HG03571 (cell line): ENCODE measurements at regions not wholly inside any gene's neighbourhood (a gene's known extent, or its start where the extent isn't known, plus 50 kb on each side); places are given as distances from the start of the nearest gene placed in this dataset.

Experiments used
- ATAC-seq: cut with Tn5 transposase; IDR thresholded peaks from one replicate; pipeline ENCODE4 v1.9.1; 2021; ENCODE audit not compliant: unreplicated experiment

- no peak for ATAC-seq
Measured at GRCh38 chr12:77504466-77504865, 326.2 kb upstream of the NAV3 start.

DNA sequence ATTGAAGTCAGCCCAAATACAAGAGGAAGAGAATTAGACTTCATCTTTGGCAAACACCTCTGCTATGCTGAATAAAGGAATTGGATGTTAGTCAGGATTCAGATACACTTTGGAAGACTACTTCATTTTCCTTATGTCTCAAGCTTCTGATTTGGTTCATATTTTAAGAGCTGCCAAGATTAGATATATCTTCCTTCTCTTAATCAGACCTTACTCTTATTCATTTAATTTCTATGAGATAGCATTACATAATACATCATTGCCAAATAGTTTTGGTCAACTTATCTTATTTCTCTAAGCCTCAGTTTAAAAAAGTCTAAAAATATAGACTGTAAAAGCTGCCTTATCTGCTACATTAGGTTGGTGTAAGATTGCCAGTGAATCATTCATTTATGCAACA is 330.6 kb upstream of the NAV3 start:
- ATAC-seq: no peak

DNA sequence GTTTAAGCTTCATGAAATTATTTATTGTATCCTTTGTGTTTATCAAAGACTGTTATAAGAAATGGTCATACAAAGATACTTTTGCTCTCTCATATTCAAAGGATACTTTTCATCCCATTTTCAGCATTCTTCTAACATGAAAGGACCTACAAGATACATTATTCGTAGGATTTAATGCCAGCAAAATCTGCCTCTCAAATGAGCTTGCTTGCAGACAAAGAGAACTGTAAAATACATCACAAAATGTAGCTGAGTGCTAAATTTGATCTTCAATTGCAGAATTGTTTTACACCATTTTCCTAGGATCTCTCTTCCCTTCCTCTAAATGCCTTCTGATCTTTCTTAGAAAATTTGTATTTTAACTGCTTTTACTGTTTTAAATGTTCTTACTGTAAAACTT is 333.0 kb upstream of the NAV3 start:
- no peak for ATAC-seq

GRCh38 chr12:77496714-77497113 is 334.0 kb upstream of the NAV3 start:
- ATAC-seq: no peak

DNA sequence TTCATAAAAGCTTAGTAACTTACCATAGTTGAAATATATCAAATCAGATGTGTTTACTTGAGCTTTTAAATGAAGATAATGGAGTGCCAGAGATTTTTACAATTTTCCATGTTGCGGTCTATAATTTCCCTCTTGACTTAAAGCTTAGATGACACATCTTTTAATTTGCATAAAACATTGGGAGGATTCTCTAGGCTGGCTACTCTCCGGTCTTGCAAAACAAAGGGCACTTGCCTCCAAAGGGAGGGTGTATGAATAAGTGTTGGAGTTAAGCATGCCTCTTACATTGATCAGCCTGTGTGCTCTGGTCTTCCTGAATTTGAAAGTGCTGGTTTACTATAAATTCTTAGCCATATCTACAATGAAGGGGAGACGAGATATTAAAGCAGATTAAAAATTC is 336.4 kb upstream of the NAV3 start:
- no peak for ATAC-seq

- ATAC-seq: no peak
Measured at GRCh38 chr12:77493302-77494168, 337.2 kb upstream of the NAV3 start.

DNA sequence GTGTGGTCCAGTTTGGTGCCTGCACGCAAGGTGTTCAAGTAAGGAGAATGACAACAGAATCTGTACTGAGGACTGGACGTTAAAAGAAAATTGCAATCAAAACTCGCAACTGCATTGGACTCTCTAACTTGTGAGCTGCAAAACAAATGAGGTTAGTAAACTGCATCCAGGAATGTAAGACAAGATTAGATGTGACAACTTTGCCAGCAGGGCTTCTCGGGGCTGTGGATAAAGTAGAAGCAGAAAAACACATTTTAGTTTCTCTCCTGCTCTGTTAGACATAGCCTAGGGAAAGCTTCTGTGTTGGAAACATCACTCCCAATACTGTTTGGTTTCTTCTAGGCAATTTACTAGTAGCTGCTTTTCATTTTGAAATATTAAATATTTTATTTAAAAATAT is 338.2 kb upstream of the NAV3 start:
- no peak for ATAC-seq

GRCh38 chr12:77489331-77489970 is 341.2 kb upstream of the NAV3 start:
- ATAC-seq: no peak

DNA sequence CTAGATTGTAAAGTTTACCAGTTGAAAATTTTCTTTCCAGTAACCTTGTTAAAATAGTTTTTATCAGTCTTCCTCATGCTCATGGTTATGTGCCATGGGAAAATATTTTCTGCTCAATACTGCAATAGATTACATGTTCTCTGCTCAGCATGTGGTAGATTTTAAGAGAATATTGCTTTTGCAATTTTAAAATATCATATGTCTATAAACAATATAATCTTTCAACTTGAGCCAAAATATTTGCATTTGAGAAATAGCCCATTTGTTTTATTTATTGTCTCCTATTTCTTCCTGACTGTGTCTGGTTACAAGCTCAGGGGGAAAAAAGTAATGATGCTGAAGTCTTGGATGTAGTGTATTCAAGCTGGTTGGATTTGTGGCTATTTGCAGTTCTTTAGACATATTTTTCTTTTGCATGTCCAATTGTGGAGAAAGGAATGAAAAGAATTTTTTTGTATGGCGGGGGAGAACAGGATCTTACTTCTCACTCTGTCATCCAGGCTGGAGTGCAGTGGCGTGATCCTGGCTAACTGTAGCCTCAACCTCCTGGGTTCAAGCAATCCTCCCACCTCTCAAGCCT is 342.6 kb upstream of the NAV3 start:
- ATAC-seq: no peak

GRCh38 chr12:77486872-77487271 is 343.8 kb upstream of the NAV3 start:
- ATAC-seq: no peak

DNA sequence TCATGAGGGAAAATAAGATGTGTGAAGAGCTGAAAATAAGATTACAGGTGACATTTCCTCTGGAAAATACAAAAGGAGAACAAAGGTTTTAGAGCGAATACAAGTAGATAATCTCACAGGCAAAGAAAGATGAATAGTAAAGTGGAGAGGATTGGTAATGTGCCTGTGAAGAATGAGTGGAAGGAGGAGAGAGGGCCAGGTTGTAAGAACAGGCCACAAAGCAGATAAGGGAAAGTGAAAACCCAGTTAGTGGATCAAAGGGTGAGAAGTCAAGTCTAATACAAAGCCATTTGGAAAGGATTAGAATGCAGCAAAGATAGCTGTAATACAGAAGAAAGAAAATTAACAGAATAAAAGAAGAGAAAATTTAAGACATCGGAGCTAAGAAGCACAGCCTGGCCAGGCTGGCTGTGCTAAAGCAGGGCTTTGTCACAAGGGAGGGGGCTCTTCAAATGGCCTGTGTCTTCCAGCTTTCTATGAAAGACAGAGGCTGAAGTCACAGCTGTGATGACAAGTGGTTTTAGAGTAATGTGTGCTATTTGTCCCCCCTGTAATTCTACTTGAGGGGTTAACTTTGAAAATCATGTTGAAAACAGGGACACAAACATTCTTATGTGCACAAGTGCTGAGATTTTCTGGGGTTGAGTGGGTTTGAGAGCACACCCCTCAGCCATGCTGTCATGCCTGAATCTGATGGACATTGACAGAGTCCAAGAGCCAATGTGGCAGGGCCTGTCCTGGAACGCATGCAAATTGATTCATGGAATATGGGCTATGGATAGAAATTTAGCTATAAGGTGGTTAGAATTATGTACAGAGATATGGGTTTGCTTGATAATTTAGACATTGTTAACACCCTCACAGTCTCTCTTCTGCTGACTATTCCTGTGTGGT is 344.5 kb upstream of the NAV3 start:
- no peak for ATAC-seq

GRCh38 chr12:77481687-77482086 is 349.0 kb upstream of the NAV3 start:
- no peak for ATAC-seq

DNA sequence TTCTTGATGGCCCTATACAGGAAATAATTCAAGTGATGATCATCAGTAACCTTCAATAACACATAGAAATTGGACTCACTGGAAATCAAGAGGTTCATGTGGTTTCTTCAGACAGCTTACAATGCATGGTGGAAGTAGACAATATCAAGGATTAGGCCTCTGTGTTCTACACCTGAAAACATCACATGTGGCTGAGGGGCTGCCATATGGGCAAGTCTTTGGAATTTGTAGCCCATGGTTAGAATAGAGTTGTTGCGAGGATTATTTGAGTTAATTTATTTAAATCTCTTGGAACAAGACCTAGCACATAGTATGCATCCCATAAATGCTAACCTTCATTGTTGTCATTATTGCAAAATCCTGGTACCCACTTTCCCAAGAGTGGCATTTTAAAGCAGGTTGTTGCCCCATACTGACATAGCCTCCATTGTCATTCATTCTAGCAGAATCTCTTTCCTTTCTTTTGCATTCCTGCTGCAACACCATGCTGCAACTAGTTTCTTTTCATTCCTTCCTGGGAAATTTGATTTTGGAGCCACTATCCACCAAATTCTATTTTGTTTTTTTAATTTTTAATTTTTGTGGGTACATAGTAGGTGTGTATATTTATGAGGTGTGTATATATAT is 352.7 kb upstream of the NAV3 start:
- no peak for ATAC-seq

DNA sequence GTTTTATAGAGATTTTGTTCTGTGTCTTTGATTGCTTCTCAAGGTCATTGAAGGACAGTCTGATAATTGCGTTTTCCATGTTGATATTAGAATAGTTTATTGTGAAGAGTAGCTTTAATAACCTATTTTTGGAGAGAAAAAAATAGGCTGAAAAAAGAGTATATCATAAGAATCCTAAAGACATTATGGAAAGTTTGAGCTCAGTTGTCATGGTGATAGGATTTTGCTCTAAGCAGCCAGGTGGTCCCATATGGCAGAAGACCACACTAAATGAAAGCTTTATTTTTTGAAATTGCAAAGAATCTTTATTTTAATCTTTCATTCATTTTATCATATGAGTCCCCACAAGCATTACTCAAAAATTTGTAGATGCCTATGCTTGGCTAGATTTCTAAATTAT is 358.9 kb upstream of the NAV3 start:
- no peak for ATAC-seq

GRCh38 chr12:77469578-77470333 is 360.9 kb upstream of the NAV3 start:
- no peak for ATAC-seq

DNA sequence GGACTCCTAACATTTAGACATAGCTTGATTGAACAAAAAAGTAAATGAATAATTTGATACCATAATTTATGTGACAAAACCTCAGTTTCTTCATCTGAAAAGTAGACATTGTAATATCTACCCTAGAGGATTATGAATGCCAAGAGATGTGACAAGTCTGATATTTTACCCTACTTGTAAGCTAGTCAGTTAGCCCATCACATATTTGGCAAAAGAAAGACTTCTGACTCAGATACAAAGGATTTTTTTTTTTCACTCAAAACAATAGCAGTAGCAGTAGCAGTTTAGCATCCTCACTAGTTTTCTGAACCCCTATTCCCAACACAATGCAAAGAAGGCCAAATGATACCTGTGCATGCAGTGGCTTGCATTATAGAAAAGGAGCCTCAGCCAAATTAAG is 377.3 kb upstream of the E2F7 start:
- no peak for ATAC-seq

GRCh38 chr12:77439749-77440148 is 374.4 kb upstream of the E2F7 start:
- no peak for ATAC-seq

DNA sequence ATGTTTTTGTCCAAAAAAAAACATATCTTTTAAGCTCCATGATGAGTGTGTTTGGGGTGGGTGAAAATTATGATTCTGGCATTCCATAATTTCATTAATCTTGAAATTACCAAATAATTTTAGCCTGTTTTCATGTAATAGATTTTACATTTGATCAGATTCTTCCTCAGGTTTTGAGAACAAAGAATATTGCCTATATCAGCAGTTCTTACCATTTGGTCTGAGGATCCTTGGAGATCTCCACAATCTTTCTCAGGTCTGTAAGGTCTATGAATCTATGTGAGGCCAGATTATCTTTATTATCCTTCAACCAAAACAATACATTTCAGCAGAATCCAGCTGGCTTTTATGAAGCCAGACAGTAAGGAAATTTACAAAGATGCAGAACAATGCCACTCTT is 373.3 kb upstream of the E2F7 start:
- no peak for ATAC-seq

DNA sequence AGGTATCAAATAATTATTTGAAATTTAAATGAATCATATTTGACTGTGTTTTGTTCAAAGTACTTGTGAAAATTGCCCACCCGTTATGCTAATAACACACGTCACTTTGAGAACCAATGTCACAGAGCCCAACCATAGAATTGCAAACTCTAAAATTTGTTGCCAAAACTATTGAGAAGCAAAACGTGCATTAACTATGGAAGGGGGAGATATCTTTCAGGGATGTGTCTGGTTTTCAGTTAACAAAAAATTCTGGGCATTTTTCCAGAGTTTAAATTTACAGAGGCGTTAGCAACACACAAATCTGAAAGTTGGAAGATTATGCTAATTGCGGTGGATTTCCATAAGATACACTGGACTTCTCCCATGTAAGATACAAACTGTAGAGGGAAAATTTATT is 371.8 kb upstream of the E2F7 start:
- no peak for ATAC-seq

- ATAC-seq: no peak
Measured at GRCh38 chr12:77435446-77436091, 370.2 kb upstream of the E2F7 start.
